ENCODE measurements at regions not wholly inside any gene's neighbourhood (a gene's known extent, or its start where the extent isn't known, plus 50 kb on each side); places are given as distances from the start of the nearest gene placed in this dataset.

- TF ChIP-seq ZBTB26 (CRISPR knock-in tag; IDR thresholded peaks at IDR 0.05; ENCODE audit: borderline replicate concordance): no peak
- TF ChIP-seq CTCF (CRISPR knock-in tag; IDR thresholded peaks at IDR 0.05): no peak
- no peak for TF ChIP-seq E2F2 (CRISPR knock-in tag; IDR thresholded peaks at IDR 0.05; ENCODE audit: borderline replicate concordance)
- TF ChIP-seq ZBTB49 (CRISPR knock-in tag; IDR thresholded peaks at IDR 0.05; ENCODE audit: borderline replicate concordance): no peak
- no peak for TF ChIP-seq REST (IDR thresholded peaks at IDR 0.05; ENCODE audit: borderline replicate concordance in 1 of 2, low read depth in 1 of 2, low read length in 2 of 2)
- TF ChIP-seq ATAD3A (CRISPR knock-in tag; IDR thresholded peaks at IDR 0.05): no peak
- TF ChIP-seq STAG1 (CRISPR knock-in tag; IDR thresholded peaks at IDR 0.05): no peak
- no peak for TF ChIP-seq NR2C2 (CRISPR knock-in tag; IDR thresholded peaks at IDR 0.05; ENCODE audit: borderline replicate concordance)
These were observed 368.6 kb upstream of the ROPN1 start for GRCh38 chr3:124360563-124360962.

Data from HepG2 (cell line).